GM19468 (cell line): ENCODE measurements at regions not wholly inside any gene's neighbourhood (a gene's known extent, or its start where the extent isn't known, plus 50 kb on each side); places are given as distances from the start of the nearest gene placed in this dataset.

Experiments
- ATAC-seq: cut with Tn5 transposase; IDR thresholded peaks from one replicate; pipeline ENCODE4 v1.9.1; 2021; ENCODE audit warnings: mild to moderate bottlenecking, moderate library complexity, moderate number of reproducible peaks; ENCODE audit not compliant: unreplicated experiment; ENCODE audit errors: extremely low read depth

- ATAC-seq, result no peak
Observed at GRCh38 chr6:9982215-9982614, 432.7 kb downstream of the TFAP2A start.

DNA sequence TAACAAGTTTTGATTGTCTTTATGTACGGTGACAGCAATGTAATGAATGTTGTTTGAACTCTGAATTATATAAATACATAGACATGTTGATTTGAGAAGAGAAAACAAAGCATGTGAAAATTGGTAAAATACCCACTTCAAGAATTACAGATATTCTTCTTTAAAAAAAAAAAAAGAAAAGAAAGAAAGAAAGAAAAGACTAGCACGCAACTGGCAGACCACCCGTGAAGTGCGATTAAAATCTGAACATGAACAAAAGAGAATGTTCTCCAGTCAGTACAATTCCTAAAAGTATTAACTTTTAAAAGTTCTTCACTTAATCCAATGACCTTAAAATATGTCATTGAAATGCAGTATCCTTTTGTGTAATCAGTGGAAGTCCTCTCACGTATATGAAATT, 434.9 kb downstream of the TFAP2A start:
- no peak for ATAC-seq

DNA sequence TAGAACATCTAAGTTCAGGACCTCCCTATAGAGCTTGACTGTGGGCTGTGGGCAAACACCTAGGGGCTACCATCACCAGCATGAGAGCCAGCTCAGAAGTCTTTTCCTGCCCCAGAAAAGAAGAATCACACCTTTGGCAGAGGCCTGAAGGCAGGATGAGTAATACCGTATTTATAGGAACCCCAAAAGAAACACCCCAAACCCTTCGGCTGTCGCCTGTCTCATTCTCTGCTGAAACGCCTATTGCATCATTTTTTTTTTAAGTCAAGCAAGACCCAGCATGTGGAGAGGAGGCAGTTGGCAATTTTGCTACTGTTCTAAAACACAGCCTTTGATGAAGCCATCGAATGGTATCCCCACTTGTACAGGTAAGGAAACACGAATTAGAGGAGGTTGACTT, 436.4 kb downstream of the TFAP2A start:
- ATAC-seq, result no peak

GRCh38 chr6:9977411-9977810, 437.5 kb downstream of the TFAP2A start:
- no peak for ATAC-seq

DNA sequence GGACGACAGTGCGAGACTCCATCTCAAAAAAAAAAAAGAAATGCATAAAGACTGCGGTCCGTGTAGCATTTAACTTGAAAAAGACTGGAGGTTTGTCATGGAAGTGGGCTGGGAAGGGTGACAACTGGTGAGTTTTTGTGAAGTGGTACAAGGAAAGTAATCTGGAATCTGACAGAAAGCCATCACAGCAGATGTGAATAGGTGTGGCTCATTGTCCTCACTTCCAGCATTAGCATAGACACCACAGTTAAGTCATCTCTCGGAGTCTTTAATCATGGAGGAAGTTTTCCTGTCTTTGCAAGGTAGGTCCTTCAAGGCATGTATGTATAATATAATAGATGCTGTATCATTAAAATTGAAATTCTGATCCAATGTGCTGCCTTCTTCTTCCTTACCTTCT, 453.2 kb downstream of the TFAP2A start:
- ATAC-seq, result no peak

DNA sequence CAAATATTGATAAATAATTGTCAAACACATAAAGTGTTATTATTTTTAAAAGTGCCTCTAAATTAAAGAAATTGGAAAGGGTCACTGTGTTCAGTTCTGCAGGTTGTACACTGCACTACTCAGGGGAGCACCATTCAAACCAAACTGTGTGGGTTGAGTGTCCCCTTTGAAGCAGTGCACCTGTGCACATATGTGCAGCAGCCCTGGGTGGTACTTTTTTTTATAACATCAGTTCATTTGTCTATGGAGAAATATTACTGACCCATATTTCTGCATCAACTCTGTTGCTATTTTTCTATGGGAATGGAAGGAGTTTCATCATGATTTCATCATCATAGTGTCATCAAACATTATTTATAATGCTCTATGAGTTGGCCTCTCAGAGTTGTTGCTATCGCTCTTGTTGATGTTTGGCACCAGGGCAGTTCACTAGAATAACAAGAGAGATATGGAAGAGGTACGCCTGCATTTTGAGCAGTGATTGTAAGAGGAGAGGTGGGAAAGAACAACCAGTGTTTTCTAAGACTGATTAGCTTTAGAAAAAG, 457.6 kb downstream of the TFAP2A start:
- no peak for ATAC-seq

GRCh38 chr6:9948678-9949077, 466.2 kb downstream of the TFAP2A start:
- ATAC-seq, result no peak

DNA sequence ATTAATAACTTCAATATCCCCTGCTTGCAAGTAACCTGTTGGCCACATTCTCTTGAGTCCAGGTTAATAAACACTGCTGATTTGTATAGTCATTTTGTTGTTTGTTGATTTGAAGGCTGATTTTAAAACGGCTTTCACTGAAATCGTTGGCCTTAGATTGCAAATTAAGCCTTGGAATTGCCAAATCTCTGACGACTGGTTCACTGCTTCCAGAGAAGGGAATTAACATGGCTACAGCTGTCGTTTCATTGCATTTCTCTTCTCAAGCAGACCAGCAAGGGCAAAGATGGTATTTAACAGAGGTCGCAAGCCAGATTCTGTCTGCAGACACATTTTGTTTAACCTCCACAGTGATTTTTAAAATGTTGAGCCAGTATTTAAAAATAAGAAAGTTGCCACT, 470.9 kb downstream of the TFAP2A start:
- ATAC-seq, result no peak

GRCh38 chr6:9943026-9943425, 471.8 kb downstream of the TFAP2A start:
- ATAC-seq, result no peak

GRCh38 chr6:9942131-9942530, 472.7 kb downstream of the TFAP2A start:
- ATAC-seq, result no peak

GRCh38 chr6:9938801-9939200, 476.1 kb downstream of the TFAP2A start:
- ATAC-seq, result no peak

DNA sequence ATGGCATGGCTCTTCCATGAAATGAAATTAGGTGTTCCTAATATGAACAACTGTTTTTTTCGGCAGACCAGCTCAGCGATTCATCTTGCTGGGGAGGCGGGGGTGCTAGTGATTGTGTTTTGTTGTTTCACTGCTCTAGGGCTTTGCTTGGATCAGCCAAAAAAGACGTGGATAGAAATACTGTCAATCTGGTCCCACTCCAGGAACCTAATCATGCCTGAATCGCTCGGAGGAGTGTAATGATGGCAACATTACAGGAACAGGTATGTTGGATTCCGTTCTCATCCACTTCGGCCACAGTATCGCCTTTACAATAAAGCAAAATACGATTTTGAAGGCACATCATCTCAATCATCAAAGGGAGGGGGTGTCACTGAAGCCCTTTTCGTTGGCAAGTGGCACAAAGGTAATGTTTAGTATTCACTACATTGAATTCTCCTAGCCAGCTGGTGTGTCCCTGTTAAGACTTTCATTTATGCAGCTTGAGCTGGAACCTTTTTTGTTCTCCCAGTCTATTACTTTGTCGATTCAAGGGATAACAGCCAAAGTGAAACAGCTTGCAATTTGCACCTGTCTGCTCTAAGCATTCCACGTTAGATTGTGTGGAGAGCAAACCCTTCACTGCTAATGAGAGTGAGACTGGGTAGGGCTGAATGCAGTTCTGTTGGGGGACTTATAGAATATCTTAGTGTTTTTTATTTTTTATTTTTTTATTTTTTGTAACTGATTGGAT, 477.7 kb downstream of the TFAP2A start:
- ATAC-seq, result no peak

DNA sequence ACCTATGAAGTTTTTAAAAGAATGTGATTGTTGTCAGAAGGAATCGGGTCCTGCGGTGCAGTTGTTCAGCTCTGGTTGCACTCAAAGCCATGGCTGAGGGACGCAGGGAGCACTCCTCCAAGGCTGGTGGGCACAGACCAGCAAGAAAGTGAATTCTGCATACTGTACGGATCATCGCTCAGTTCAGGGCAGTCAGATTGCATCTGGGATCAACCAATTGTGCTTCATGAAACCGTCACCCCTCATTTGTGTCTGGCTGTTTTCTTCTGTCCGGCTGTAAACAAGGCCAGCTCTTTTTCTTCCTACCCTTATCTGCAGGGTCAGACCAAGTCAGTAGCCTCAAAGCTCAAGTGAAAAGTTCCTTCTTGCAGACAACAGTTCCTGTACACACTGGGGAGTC, 478.3 kb downstream of the TFAP2A start:
- ATAC-seq, result no peak

- no peak for ATAC-seq
Observed at GRCh38 chr6:9933677-9934076, 481.2 kb downstream of the TFAP2A start.

- no peak for ATAC-seq
Observed at GRCh38 chr6:9927275-9927674, 487.6 kb downstream of the TFAP2A start.

DNA sequence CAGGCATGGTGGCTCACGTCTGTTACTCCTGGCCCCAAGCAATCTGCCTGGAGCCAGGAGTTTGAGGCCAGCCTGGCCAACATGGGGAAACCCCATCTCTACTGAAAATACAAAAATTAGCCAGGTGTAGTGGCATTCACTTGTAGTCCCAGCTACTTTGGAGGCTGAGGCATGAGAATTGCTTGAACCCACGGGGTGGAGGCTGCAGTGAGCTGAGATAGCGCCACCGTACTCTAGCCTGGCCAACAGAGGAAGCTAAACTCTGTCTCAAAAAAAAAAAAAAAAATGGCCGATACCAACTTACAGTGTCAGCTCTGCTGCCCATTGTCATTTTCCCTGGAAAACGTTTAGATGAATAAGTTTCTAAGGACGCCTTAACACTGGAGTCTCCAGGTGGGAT, 489.9 kb downstream of the TFAP2A start:
- no peak for ATAC-seq

DNA sequence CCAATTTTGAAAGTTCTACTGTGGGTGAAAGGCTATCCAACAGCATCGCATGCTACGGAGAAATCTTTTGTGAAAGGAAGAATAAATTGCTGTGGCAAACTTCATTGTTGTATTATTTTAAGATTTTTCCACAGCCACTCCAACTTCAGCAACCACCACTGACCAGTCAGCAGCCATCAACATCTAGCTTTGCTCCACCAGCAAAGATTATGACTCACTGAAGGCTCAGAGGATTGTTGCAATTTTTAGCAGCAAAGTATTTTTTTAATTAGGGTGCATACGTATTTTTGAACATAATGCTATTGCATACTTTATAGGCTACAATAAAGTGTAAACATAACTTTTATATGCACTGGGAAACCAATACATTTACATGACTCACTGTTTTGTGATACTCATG, 493.5 kb downstream of the TFAP2A start:
- ATAC-seq, result no peak

- no peak for ATAC-seq
Observed at GRCh38 chr6:9914951-9915350, 499.9 kb downstream of the TFAP2A start.

DNA sequence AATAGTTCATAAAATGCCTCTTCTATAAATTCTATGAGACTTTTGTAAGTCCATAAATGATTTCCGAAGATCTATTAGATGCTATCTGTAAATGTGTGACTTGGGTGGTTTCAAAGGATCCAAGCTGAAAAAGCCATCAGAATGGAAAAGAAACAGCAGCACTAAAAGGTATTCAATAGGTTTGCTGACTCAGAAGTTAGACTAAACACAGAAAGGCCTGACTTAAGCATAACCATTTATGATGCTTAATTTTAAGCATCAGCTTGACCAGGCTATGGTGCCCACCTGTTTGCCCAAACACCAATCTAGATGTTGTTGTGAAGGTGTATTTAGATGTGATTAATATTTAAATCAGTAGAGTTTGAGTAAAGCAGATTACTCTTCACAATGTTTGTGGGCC, 513.5 kb downstream of the TFAP2A start:
- ATAC-seq, result no peak

DNA sequence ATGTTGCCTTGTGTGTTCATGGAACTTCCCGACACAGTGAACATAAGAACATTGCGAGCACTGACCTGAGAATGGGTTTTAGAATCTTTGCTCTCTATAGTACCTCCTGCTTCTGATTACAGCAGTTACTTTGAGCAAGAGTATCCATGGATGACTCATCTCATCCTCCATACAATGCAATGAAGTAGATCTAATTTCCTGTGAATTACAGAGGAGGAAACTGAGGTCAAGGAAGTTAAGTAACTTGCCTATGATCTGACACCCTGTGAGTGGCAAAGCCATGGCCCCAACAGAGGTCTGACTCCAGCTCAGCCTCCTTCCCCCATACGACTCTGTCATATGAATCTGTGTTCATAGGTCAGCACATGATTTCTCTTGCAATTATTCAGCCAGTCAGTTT, 518.1 kb downstream of the TFAP2A start:
- ATAC-seq, result no peak

- no peak for ATAC-seq
Observed at GRCh38 chr6:9890893-9891292, 524.0 kb downstream of the TFAP2A start.

GRCh38 chr6:9890469-9890868, 524.4 kb downstream of the TFAP2A start:
- ATAC-seq, result no peak
